Progenitor cell of endocrine pancreas (in vitro differentiated cells): ENCODE measurements at regions not wholly inside any gene's neighbourhood (a gene's known extent, or its start where the extent isn't known, plus 50 kb on each side); places are given as distances from the start of the nearest gene placed in this dataset.

Experiments used
- DNase-seq: peaks from one replicate; pipeline ENCODE4 v3.0.0; 2021; ENCODE audit warnings: low spot score; ENCODE audit not compliant: unreplicated experiment
- H3K27ac Mint-ChIP-seq: 2 replicates; pipeline ENCODE4 v1.8.0; 2021; ENCODE audit warnings: mild to moderate bottlenecking, moderate library complexity, mixed read lengths
- H3K27me3 Mint-ChIP-seq: 2 replicates; pipeline ENCODE4 v1.8.0; 2021; ENCODE audit warnings: mixed read lengths
- H3K36me3 Mint-ChIP-seq: 2 replicates; pipeline ENCODE4 v1.8.0; 2022; ENCODE audit warnings: mixed read lengths; ENCODE audit not compliant: insufficient read depth
- H3K4me1 Mint-ChIP-seq: 2 replicates; pipeline ENCODE4 v1.8.0; 2021; ENCODE audit warnings: low read depth, mixed read lengths
- H3K4me3 Mint-ChIP-seq: 2 replicates; pipeline ENCODE4 v1.8.0; 2021; ENCODE audit warnings: low read depth, mild to moderate bottlenecking, moderate library complexity, mixed read lengths
- H3K9me3 Mint-ChIP-seq: 2 replicates; pipeline ENCODE4 v1.8.0; 2021; ENCODE audit warnings: low read depth, mixed read lengths
- CTCF ChIP-seq: fragments of 200-600 bp; sonication (generic); IDR thresholded peaks from one replicate; pipeline ENCODE4 v1.5.0; 2021; ENCODE audit warnings: antibody characterized with exemption, mild to moderate bottlenecking; ENCODE audit not compliant: unreplicated experiment

- Mint-ChIP-seq H3K27me3 (no peaks in the 10 kb centered on the region), H3K27ac (no peak overlapping the region), H3K4me1 (no peaks in the 10 kb centered on the region), H3K9me3 (no peaks in the 10 kb centered on the region), H3K36me3 (no peaks in the 10 kb centered on the region), H3K4me3 (no peak overlapping the region)
- no peak for TF ChIP-seq CTCF
- DNase-seq = no peak
Measured at GRCh38 chr3:80055306-80055705, 287.5 kb upstream of the ROBO1 start.

GRCh38 chr3:80052271-80052670 is 284.5 kb upstream of the ROBO1 start:
- no peaks in the 10 kb centered on the region for H3K9me3 Mint-ChIP-seq
- no peaks in the 10 kb centered on the region for H3K4me1 Mint-ChIP-seq
- TF ChIP-seq CTCF = no peak
- H3K36me3 Mint-ChIP-seq = no peaks in the 10 kb centered on the region
- H3K27ac Mint-ChIP-seq = no peak overlapping the region
- H3K4me3 Mint-ChIP-seq = no peak overlapping the region
- no peaks in the 10 kb centered on the region for H3K27me3 Mint-ChIP-seq
- no peak for DNase-seq

- H3K36me3 Mint-ChIP-seq = no peaks in the 10 kb centered on the region
- no peak overlapping the region for H3K27ac Mint-ChIP-seq
- H3K4me1 Mint-ChIP-seq = no peaks in the 10 kb centered on the region
- no peak for DNase-seq
- H3K9me3 Mint-ChIP-seq = no peaks in the 10 kb centered on the region
- no peak for TF ChIP-seq CTCF
- no peak overlapping the region for H3K4me3 Mint-ChIP-seq
- H3K27me3 Mint-ChIP-seq = no peaks in the 10 kb centered on the region
Measured at GRCh38 chr3:80051602-80051962, 283.8 kb upstream of the ROBO1 start.

- Mint-ChIP-seq H3K4me3 (no peak overlapping the region), H3K36me3 (no peaks in the 10 kb centered on the region)
- DNase-seq = no peak
Measured at GRCh38 chr3:80050826-80051601, 283.2 kb upstream of the ROBO1 start.

GRCh38 chr3:80043226-80043625 is 275.4 kb upstream of the ROBO1 start:
- DNase-seq = no peak
- Mint-ChIP-seq H3K4me3 (no peak overlapping the region), H3K27ac (no peak overlapping the region), H3K27me3 (no peaks in the 10 kb centered on the region), H3K36me3 (no peaks in the 10 kb centered on the region), H3K4me1 (no peaks in the 10 kb centered on the region), H3K9me3 (no peaks in the 10 kb centered on the region)
- no peak for TF ChIP-seq CTCF

More at GRCh38 chr3:80050826-80051601, 283.2 kb upstream of the ROBO1 start:
- Mint-ChIP-seq H3K27me3 (no peaks in the 10 kb centered on the region), H3K9me3 (no peaks in the 10 kb centered on the region), H3K27ac (no peak overlapping the region), H3K4me1 (no peaks in the 10 kb centered on the region)
- no peak for TF ChIP-seq CTCF
